ENCODE measurements at regions not wholly inside any gene's neighbourhood (a gene's known extent, or its start where the extent isn't known, plus 50 kb on each side); places are given as distances from the start of the nearest gene placed in this dataset.

DNA sequence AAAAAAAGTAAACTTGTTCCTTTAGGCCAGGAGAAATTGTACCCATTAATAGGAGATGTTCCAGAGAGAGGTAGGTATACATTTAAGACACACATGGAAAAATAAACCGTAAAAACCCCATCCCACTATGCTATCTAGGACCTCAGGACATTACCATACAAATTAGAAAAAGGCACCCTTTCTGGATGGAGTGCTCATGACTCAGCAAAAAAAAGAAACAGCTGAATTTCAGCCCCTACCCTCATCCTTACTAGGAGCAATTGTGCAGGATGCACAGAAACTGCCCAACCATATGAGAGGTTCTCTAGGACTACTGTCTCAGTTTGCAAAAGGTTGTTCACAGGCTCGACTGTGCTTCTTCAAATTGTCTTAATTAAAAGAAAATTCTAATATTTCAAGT, 368.2 kb downstream of the HINT1 start:
- peaks cover 10% of the 10 kb centered on the region for H3K9me3 Mint-ChIP-seq
- H3K4me1 Mint-ChIP-seq: no peaks in the 10 kb centered on the region
- CTCF ChIA-PET: no interaction called here
- intact Hi-C loops (cut with micrococcal nuclease): no loop called here
- H3K36me3 Mint-ChIP-seq (ENCODE audit: low read depth): no peaks in the 10 kb centered on the region
- TF ChIP-seq, protein P1, sequence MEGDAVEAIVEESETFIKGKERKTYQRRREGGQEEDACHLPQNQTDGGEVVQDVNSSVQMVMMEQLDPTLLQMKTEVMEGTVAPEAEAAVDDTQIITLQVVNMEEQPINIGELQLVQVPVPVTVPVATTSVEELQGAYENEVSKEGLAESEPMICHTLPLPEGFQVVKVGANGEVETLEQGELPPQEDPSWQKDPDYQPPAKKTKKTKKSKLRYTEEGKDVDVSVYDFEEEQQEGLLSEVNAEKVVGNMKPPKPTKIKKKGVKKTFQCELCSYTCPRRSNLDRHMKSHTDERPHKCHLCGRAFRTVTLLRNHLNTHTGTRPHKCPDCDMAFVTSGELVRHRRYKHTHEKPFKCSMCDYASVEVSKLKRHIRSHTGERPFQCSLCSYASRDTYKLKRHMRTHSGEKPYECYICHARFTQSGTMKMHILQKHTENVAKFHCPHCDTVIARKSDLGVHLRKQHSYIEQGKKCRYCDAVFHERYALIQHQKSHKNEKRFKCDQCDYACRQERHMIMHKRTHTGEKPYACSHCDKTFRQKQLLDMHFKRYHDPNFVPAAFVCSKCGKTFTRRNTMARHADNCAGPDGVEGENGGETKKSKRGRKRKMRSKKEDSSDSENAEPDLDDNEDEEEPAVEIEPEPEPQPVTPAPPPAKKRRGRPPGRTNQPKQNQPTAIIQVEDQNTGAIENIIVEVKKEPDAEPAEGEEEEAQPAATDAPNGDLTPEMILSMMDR (IDR thresholded peaks at IDR 0.05): no peak
- ATAC-seq (ENCODE audit: low read depth) (no peak), DNase-seq (no peak)
- POLR2A ChIA-PET: no interaction called here
- no peak overlapping the region for H3K4me3 Mint-ChIP-seq
- H3K27me3 Mint-ChIP-seq: no peaks in the 10 kb centered on the region
- H3K27ac Mint-ChIP-seq: no peak overlapping the region

DNA sequence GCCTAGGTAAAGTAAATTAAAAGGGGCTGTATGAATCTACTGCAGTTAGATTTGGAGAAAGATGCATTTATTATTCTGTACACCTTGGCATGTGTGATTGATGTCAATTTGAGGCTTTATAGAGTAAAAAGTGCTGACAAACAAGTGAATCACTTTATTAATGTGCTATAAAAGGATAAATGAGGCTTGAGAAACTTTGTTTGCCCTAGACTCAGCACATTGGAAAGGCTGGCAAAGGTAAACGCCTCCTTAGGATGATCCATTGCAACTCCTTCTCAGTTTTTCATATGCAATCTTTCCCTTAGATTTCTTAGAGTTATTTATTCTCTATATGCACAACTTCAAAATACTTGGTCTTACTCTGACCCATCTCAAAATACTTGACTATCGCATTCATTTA, 369.0 kb downstream of the HINT1 start:
- CTCF ChIA-PET: no interaction called here
- H3K27me3 Mint-ChIP-seq: no peaks in the 10 kb centered on the region
- intact Hi-C loops (cut with micrococcal nuclease): no loop called here

DNA sequence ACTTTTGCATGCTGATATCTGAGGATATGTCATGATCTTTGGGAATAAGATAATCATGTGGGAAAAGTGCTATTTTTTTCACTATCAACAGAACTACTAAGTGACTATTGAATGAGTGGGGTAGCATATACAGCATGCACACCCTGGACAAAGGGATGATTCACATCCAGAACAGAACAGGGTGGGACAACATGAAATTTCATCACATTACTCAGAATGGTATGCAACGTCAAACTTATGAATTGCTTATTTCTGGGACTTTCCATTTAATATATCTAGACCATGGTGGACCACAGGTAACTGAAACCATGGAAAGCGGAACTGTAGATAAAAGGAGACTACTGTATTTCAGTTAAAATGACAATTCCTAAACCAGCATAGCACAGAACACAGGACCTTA, 370.0 kb downstream of the HINT1 start:
- TF ChIP-seq, protein P1 (IDR thresholded peaks at IDR 0.05): no peak
- Mint-ChIP-seq H3K36me3 (ENCODE audit: low read depth) (no peaks in the 10 kb centered on the region), H3K27ac (no peak overlapping the region), H3K4me1 (no peaks in the 10 kb centered on the region), H3K27me3 (no peaks in the 10 kb centered on the region), H3K4me3 (no peak overlapping the region), H3K9me3 (peaks cover 5% of the 10 kb centered on the region)
- POLR2A ChIA-PET: no interaction called here
- intact Hi-C loops (cut with micrococcal nuclease): no loop called here
- DNase-seq (no peak), ATAC-seq (ENCODE audit: low read depth) (no peak)
- CTCF ChIA-PET: no interaction called here

More for the DNA sequence above, 369.0 kb downstream of the HINT1 start:
- TF ChIP-seq, protein P1 (IDR thresholded peaks at IDR 0.05): no peak
- ATAC-seq (ENCODE audit: low read depth): no peak
- DNase-seq: no peak
- POLR2A ChIA-PET: no interaction called here
- H3K27ac Mint-ChIP-seq: no peak overlapping the region
- H3K4me1 Mint-ChIP-seq: no peaks in the 10 kb centered on the region
- no peak overlapping the region for H3K4me3 Mint-ChIP-seq
- H3K36me3 Mint-ChIP-seq (ENCODE audit: low read depth): no peaks in the 10 kb centered on the region
- peaks cover 7% of the 10 kb centered on the region for H3K9me3 Mint-ChIP-seq

DNA sequence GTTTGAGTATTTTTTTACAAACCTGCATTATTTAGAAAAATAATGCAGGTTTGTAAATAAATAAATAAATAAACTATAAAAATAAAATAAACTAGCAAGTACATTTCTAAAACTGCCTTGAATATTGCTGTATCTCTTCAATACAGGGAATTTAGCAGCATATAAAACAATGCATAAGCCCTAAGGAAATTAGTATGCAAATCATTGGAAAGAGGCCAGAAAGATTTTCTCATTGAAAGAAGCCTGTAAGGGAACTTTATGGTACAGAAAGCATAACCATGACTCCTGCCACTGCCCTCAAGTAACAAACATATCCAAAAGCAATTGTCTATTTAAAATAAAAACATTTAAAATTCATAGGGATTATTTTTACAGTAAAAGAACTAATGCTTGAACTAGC, 387.3 kb downstream of the HINT1 start:
- Mint-ChIP-seq H3K4me1 (no peaks in the 10 kb centered on the region), H3K27ac (no peak overlapping the region), H3K9me3 (no peaks in the 10 kb centered on the region), H3K27me3 (no peaks in the 10 kb centered on the region), H3K4me3 (no peak overlapping the region), H3K36me3 (ENCODE audit: low read depth) (no peaks in the 10 kb centered on the region)
- ATAC-seq (ENCODE audit: low read depth): no peak
- TF ChIP-seq, protein P1 (IDR thresholded peaks at IDR 0.05): no peak
- ChIA-PET CTCF (no interaction called here), POLR2A (no interaction called here)
- intact Hi-C loops (cut with micrococcal nuclease): no loop called here
- DNase-seq: no peak

DNA sequence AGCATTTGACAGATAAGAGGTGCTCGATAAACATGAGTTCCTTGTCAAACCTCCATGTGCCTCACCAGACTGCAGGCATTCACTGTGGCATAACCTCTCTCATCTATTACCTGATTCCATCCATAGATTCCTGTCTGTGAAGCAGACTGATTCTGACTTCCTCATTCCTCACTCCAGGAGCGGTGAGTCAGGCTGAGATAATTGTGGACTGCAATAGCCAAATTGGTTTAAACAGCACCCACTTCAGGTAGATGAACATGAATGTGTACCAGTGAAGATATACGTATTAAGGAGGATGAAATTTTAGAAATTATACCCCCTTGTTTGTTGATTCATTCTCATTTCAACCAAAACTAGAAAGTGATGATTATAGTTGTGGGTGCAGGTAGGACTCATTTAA, 391.2 kb downstream of the HINT1 start:
- ATAC-seq (ENCODE audit: low read depth) (no peak), DNase-seq (no peak)
- Mint-ChIP-seq H3K36me3 (ENCODE audit: low read depth) (no peaks in the 10 kb centered on the region), H3K27ac (no peak overlapping the region), H3K4me1 (no peaks in the 10 kb centered on the region), H3K4me3 (no peak overlapping the region), H3K27me3 (peaks cover 2% of the 10 kb centered on the region), H3K9me3 (no peaks in the 10 kb centered on the region)
- intact Hi-C loops (cut with micrococcal nuclease): no loop called here
- CTCF ChIA-PET: no interaction called here
- POLR2A ChIA-PET: no interaction called here
- TF ChIP-seq, protein P1 (IDR thresholded peaks at IDR 0.05): no peak

All from activated B cell treated with CpG ODN at 0.5 μM for 24 hours (primary cell).